ENCODE measurements at regions not wholly inside any gene's neighbourhood (a gene's known extent, or its start where the extent isn't known, plus 50 kb on each side); places are given as distances from the start of the nearest gene placed in this dataset.
"Not testable (repeated sequence)": the region's sequence is repeated elsewhere in the genome, so short reads cannot be mapped to it uniquely, and the experiment has no call there.

DNA sequence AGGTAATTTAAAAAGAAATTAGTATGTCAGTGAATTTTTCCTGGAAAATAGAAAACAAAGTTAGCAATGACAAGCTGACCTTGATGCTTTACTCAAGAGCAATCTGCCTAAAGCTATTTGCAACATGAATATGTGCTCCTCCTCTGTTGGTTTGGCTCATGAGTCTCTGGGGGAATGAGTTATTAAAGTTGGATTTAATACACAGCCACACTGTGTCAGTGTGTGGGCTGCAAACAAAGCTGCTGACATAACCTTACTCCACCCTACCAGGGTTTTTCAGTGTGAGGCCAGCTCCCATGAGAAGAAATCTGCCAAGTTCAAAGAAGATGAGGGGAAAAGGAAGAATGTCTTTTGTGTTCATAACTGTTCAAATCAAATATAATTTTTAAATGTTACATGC, 280.5 kb downstream of the TLL1 start:
- no peak for DNase-seq

DNA sequence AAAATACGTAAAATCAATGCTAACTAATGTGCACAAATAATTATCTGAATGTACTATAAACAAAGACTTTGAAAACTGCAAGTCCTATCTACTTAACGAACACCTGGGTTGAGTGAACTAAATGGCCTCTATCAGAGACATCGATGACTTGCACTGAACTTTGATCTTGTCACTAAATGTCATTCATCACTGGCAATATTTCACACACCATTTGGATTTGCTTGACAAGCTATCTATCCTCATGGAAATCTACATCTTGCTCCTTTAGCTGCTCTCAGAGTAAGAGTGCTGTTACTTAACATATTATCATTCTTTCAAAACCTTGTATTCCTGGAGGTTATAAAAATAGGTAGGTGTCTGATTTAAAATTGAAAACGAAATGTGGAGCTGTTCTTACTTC, 289.3 kb downstream of the TLL1 start:
- DNase-seq, result no peak

DNA sequence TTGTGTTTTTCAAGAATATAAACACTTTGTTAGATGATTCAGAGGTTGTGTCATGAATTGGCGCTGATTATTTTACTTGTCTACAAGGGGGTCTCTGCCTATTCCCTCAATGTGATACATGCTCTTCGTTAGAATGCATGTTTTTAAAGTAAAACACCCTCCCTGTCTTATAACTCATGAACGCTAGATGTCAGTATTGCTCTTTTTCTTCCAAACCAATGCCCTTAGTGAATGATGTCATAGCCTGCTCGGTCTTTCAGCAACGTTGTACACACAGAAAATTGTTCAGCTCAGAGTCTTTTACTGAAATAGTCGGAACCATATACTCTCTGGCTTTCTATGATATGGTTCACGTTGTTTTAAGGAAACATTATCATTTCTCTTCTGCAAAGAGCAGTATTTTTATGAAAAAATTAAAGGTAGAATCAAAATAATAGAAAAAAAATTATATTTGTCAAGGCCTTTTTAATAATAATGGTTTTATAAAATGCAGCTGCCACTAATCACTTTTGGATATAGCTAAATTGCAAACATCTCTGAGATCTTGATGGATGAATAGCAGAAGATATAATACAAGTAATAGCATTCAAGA, 292.9 kb downstream of the TLL1 start:
- DNase-seq, result peak; percentile 89

DNA sequence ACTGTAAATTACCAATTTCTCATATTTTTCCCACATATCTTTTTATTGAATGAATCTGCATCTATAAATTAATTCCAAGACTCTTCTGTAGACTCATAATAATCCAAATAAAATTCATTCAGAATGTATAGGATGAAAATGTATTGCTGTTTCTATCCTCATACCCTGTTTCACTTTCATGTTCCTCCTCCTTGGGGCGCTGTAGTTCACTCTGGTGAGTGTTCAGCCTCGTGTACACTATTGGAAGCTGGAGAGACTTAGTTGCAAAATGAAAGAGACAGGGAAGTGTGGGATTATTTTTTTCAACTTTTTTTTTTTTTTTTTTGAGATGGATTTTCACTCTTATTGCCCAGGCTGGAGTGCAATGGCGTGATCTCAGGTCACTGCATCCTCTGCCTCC, 296.1 kb downstream of the TLL1 start:
- peak; percentile 9 for DNase-seq

DNA sequence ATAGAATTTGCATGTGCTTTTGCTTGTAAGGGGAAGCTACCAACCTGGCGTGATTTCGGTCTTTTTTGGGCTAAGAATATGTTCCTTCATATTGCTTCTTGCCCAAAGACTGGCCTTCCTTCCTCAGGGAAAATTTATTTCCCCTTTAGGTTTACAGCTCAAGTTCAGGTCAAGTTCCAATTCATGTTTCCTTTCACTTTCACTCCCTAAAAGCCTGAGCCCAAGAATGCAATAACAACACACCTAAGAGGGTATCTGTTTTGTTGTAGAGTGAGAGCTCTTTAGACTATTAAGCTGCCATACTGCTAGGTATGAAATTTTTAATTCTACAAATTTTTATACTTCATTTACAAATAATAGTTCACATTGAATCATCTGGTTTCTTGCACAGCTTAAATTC, 299.6 kb downstream of the TLL1 start:
- no peak for DNase-seq

DNA sequence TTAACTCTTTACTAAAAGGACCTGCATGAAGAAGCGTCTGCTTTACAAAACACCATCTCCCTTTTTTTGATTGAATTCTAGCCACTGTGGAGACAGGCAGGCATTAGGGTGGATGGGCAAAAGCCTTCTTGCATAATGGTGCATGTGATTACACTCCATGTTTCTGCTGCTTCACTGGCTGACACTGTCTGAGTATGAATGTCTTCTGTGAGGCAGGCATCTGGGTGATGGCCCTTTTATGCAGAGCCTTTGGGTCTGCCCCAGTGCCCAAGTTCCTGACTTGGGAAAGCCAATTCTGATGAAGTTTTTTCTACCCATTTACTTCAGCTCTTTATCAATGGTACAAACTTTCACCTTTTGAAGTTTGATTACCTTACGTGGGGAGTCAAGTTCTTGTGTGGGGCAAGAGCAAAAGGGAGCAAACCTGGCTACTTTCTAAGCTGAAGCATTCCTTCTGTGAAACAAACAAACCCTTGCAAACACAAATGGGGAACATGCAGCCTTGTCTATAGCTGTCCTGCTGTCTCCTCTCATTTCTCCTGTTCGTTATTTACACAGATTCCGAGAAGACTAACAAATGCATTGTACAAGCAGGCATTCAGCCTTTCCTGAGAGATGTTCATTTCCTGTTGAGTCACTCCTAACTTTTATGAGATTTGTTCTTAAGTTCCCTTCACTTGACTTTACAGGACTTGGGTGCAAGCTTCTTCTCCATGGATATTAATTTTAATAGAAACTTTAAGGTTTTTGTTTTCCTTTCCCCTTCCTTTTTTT, 301.9 kb downstream of the TLL1 start:
- no peak for DNase-seq

DNA sequence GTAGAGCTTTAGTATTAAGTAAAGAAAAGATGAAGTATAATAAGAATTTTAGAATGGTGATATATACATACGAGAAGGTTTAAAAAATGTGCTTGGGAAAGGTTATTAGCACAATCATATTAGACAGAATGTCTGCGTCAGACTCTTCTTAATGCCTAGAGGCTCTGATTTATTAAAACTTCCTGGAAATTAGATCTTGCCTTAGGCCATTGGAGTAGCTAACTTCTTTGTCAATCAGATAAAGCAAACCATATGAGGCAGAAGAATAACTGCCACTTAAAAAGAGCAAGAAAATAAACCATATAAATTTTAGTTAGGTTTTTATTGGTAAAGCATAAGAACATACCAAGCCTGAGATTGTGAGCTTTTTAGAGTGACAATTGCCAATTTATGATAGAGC, 309.1 kb downstream of the TLL1 start:
- DNase-seq, result no peak

DNA sequence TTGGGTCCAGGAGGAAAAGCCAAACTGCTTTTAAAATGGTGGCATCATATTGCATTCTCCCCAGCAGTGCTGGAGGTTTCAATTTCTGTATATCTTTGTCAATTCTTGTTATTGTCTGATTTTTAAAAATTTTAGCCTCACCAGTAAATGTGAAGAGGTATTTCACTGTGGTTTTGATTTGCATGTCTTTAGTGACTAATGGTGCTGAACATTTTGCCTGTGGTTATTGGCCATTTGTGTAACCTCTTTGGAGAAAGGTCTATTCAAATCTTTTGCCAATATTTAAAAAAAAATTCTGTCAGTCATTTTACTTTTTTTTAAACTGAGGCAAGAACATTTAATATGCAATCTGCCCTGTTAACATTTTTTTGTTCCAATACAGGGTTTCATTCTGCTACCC, 322.1 kb downstream of the TLL1 start:
- DNase-seq, result no peak

DNA sequence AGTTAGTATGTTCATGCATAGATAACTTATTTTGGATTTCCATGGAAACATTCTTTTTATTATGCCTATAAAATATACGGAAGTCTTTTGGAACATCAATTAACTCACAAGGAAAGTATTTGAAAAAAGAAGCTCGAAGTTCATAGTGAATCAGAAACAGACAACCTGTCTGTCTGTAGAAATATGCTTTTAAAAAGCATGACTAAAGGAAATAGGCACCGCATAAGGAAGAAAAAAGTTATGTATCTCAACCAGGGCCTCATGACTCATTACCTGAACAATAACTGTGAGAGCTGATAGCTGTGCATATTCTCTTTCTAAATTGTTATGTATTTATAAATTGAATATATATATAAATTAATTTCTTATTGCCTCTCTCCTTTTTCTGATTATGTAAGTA, 324.1 kb downstream of the TLL1 start:
- no peak for DNase-seq

DNA sequence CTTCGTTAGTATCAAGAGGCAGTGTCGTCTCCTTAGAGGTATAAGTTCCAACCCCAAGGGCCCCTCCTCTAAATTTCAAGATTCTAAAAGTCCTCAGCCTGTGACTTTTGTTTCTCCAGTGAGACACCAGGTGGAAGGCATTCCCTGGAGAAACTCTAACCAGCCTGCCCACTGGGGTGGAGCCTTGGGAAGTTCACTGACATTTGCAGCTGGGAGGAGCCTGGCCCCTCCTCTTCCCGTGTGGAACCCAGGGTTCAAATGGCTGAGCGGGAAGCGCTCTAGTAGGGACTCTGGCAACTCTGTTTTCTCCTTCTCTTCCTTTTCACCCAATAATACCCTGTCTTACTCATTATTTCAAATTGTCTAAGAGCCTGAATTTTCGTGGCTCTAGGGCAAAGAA, 325.0 kb downstream of the TLL1 start:
- DNase-seq, result no peak

DNA sequence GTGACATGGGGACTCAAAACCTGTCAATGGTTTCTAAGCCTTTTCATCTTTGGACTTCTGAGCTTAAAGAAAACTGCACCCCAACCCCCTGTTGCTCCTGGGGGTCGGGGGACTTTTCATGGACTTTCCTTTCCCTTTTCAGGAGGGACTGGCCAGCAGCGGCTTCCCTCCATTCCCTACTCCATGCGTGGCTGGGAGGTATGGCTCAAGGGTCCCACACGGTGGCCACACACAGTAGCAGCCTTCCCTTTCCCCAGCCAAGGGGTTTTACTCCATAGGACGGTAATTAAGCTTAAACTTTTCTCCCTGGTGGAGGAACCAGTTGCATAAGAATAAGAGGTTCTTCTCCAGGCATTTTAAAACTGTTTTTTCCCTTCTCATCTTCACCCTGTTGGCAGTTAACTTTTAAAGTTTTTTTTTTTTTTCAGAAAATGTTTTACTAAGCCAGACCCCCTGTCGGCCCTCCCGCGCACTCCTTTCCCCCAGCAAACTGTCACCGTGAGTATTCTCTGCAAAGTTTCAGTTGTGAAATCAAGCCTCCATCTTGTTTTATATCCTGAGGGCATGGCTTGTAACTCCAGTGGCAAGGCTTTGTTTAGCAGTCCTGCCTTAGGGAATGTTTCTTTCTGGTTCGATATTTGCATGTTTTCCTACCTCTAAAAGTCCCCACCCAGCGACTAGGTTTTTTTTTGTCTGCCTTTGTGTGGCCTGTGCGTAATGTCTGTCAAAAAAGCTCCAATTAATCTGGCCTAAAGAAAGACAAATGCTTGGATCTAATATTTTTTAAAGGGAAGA, 325.7 kb downstream of the TLL1 start:
- DNase-seq, result no peak

DNA sequence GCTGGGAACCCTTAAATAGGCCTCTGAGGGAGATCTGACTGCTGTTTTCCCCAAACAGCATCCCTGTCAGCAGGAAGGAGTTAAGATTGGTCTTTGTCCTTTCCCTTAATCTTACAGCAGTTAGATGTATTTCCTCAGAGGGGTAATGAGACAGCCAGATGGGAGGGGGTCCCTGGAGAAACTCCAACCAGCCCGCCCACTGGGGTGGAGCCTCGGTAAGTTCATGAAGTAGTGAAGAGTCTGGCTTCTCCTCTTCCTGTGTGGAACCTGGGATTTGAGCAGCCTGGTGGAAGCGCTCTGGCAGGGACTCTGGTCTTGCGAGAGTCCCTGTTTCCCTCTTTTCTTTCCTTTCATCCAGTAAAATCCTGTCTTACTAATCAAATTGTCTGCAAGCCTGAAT, 330.0 kb downstream of the TLL1 start:
- no peak for DNase-seq

DNA sequence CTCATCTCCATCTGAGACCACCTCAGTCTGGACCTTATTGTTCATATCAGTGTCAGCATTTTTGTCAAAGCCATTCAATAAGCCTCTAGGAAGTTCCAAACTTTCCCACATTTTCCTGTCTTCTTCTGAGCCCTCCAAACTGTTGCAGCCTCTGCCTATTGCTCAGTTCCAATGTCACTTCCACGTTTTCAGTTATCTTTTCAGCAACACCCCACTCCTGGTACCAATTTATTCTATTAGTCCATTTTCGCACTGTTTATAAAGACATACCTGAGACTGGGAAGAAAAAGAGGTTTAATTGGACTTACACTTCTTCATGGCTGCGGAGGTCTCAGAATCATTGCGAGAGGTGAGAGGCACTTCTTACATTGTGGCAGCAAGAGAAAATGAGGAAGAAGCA, 339.3 kb downstream of the TLL1 start:
- not testable (repeated sequence) for DNase-seq

DNA sequence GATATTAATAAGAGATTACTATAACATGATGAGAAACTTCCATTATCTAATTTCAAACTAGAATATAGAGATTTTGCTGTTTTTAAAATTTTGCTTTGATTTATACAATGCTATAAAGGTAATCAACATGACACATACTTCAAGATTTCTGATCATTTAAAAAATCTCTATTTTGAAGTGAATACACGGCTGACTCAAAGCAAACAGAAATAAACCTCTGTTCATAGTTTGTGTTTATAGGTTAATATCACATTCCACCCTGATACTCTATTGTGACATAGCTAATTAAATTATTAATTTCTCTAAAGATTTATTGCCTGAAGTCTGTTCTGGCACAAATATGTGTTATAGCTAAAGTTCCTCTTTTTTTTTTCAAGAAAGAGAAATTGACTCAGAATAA, 349.2 kb downstream of the TLL1 start:
- DNase-seq, result no peak

DNA sequence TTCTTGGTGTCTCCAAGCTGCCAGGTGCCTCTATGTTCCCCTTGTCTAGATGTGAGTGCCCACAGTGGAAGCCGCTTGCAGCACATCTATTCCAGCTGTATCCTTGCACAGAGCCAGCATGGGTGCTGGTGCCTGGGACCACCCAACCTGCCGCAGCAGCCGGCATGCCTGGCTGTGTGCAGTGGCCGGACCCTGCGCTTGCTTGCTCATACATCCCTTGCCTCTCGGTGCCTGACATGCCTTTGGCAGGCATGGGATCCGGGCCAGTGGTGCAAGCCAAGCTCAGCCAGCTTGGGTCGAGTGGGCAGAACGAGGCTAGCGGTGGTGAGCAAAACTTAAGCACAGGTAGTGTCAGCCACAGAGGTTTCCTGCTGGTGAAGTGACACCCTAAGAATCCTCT, 355.1 kb downstream of the TLL1 start:
- no peak for DNase-seq

DNA sequence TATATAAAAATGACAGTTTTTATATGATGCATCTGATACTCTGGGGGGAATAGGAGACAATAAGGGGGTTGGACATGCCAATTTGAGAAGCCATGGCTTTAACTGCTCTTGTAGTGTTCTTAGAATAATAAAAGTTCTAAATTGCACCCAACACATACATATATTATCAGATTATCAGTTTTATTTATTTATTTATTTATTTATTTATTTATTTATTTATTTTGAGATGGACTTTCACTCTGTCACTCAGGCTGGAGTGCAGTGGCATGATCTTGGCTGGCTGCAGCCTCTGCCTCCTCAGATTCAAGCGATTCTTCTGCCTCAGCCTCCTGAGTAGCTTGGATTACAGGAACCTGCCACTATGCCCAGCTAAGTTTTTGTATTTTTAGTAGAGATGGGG, 356.8 kb downstream of the TLL1 start:
- DNase-seq, result no peak

DNA sequence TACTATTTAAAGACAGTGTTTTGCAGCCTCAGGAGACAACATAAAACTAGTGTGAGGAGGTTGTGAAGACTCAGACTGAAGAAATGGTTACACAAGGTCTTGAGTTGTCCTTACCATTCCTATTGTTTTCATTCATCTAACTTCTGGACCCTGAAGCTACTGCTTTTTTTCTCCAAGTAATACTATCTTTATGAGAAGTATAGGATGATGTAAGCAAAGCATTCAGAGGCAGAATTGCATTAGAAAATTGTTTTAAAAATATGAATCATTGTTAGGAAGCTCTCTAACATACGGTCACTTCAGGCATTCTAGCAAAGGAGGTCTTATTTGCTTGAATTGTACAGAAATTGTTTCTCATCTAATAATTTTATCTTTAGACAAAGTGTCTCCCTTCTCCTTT, 357.8 kb downstream of the TLL1 start:
- DNase-seq, result no peak

DNA sequence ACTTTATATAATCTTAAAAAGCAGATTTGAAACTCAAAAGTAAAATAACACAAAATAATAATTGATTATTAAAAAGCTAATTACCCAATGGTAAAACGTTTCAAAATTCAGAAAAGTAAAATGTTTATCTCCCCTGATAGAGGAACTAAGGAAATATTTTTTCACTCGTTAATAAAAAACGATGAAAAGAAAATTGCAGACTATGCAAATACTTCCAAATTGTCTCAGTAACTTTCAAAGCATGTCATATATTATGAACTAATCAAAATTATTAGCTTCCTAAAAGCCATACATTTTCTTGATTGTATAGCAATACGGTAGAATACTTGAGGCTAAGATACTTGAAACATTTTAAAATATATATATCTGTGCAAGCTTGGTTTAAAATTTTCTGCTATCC, 366.3 kb downstream of the TLL1 start:
- no peak for DNase-seq

DNA sequence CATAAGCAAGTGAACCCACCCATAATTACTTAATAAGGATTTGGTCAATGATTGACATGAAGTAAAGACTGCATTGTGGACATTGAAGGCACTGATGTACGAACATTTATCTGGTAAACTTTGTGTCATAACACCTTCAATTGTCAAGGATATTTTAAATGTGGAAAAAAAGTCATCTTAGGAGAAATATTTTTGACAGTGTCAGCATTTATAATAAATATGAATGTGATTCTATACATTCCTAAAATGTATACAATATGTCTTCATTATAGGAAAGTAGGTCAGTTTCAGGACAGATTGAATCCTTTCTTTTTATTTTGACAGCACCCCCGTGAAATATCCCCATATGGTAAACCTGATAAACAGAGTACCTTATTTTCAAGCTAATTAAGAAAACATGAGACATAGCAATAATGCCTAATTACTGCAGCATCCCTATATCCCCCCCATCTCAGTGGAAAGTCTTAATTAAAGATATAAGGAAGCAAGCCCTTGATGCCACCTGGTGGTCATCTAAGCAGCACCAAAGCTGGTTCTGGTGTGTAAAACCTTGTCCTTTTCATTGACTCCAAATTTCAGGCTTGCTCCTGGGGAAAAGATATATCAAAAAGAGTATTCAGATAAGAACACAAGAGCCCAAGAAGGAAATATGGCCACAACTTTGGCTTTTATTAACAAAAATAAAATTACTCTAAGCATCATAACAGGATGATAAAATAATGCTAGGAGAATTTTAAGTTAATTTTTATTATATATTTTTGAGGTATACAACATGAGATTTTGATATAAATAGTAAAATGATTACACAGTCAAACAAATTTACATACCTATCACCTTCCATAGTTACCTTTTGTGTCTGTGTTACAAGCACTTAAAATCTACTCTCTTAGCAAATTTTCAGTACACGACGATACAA, 379.7 kb downstream of the TLL1 start:
- DNase-seq, result peak; percentile 53

DNA sequence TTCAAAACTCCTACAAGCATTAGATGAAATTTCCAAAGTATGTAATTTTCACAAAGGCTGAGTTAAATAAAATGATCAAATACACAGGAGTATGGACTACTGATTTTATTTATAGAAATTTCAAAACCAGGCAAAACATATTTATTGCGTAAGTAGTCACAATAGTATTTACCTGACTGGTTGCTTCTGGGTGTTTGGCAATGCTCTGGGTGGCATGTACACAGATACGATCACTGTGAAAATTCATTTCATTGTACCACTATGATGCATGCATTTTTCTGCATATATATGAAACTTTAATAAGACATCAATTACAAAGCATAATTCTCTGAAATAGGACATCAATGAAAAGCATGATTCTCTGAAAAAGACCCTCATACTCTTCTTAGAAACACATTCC, 384.2 kb downstream of the TLL1 start:
- no peak for DNase-seq

DNA sequence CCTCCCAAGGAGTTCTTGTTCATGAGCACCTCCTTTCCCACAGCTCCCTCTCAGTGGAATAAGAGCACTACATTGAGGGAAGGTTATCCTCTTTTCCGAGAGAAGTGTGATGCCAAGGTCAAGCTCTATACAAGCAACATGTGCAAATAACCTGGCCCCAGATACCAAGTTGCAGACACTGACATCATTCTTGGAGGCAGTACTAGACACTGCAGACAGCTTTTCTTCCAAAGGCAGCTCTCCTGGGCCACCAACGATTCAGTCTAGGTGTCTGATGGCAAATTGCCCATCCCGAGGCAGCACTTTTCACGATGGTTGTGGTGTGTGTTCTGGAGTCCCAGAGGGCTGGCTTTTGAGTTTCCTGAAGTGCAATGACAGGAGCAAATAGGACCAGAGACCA, 384.9 kb downstream of the TLL1 start:
- DNase-seq, result no peak

DNA sequence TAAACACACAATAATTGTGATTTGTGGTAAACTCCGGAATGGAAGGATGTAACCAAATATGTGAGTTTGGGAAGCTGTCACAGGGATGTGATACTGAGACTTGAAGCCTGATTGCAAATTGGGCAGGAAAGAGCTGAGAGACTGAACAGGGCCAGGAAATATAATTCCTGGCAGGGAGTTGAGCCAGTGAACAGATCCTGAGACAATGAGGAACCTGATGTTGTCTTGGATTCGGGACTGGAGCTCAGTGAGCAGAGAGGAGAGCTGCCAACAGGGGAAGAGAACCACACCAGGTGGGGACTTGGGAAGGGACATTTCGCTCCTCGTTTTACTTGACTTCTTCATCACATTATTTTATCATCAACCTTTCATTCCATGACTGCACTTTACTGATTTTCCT, 386.0 kb downstream of the TLL1 start:
- DNase-seq, result no peak

DNA sequence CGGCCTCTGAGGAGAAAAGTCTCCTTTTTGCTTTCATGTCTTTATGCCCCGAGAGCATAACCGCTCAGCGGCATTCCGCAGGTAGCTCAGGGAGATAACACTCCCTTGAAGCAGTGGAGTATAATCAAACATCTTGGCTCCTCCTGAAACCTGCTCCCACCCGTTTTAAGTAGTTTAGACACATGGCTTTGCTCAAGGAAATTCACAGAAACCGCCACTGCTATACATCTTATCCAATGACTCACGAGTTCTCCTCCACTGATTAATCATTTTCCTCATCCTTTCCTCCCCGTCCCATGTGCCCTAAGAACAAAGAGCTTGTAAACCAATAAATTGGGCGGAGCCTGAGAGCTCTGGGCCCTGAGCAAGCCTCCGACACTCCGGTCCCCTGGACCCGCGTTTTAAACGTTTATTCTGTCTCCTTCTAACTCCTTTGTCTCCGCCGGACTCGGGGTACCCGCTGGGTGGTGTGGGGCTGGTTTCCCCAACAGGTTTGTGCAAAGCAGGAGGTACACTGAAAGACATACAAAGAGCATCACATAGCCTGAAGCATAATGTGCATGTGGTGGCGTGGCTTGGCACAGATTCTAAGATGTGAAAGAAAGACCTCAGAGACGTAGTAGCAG, 401.2 kb downstream of the TLL1 start:
- DNase-seq, result no peak
